Uterus (tissue), 2 donors: ENCODE measurements at regions not wholly inside any gene's neighbourhood (a gene's known extent, or its start where the extent isn't known, plus 50 kb on each side); places are given as distances from the start of the nearest gene placed in this dataset.

Source experiments
- CTCF ChIP-seq, 4 experiments: fragments of 200-600 bp in 2 of 4; fragments of 450-650 bp in 2 of 4; sonication (generic) in 2 of 4; IDR thresholded peaks; one replicate each; pipeline ENCODE4 v1.5.1; 2016 to 2019; ENCODE audit warnings: antibody characterized with exemption in 4 of 4, mild to moderate bottlenecking in 2 of 4, moderate library complexity in 1 of 4
- POLR2A ChIP-seq, 2 donors: fragments of 450-650 bp; IDR thresholded peaks; one replicate each; pipeline ENCODE4 v1.6.1; 2016; ENCODE audit warnings: antibody characterized with exemption in 2 of 2, mild to moderate bottlenecking in 1 of 2, moderate library complexity in 1 of 2

GRCh38 chr6:95404777-95405176, 172.6 kb upstream of the MANEA start:
- TF ChIP-seq CTCF (IDR thresholded peaks at IDR 0.05) (no peak), POLR2A (IDR thresholded peaks at IDR 0.05) (no peak)
